NCI-H510A treated with DMSO at 0.1 percent for 48 hours (cell line): ENCODE measurements at regions not wholly inside any gene's neighbourhood (a gene's known extent, or its start where the extent isn't known, plus 50 kb on each side); places are given as distances from the start of the nearest gene placed in this dataset.
"Not testable (repeated sequence)": the region's sequence is repeated elsewhere in the genome, so short reads cannot be mapped to it uniquely, and the experiment has no call there.

Experiments used
- DNase-seq: peaks from one replicate; lab custom pipeline; 2025; lab: John Stamatoyannopoulos, UW

- no peak for DNase-seq
Observed at GRCh38 chrX:40373025-40373424, 207.7 kb upstream of the ATP6AP2 start.

GRCh38 chrX:40371376-40371775, 209.4 kb upstream of the ATP6AP2 start:
- DNase-seq = no peak

- no peak for DNase-seq
Observed at GRCh38 chrX:40368611-40369061, 212.1 kb upstream of the ATP6AP2 start.

- no peak for DNase-seq
Observed at GRCh38 chrX:40366661-40367060, 214.1 kb upstream of the ATP6AP2 start.

GRCh38 chrX:40362291-40362690, 218.5 kb upstream of the ATP6AP2 start:
- DNase-seq = not testable (repeated sequence)

GRCh38 chrX:40360557-40360956, 220.2 kb upstream of the ATP6AP2 start:
- no peak for DNase-seq

GRCh38 chrX:40359593-40359992, 221.2 kb upstream of the ATP6AP2 start:
- no peak for DNase-seq

GRCh38 chrX:40358994-40359393, 221.8 kb upstream of the ATP6AP2 start:
- no peak for DNase-seq

GRCh38 chrX:40349251-40349650, 231.5 kb upstream of the ATP6AP2 start:
- no peak for DNase-seq

- no peak for DNase-seq
Observed at GRCh38 chrX:40346379-40346778, 234.4 kb upstream of the ATP6AP2 start.

GRCh38 chrX:40343319-40343718, 237.5 kb upstream of the ATP6AP2 start:
- no peak for DNase-seq

- DNase-seq = no peak
Observed at GRCh38 chrX:40340116-40340515, 240.7 kb upstream of the ATP6AP2 start.

- no peak for DNase-seq
Observed at GRCh38 chrX:40333344-40333743, 235.6 kb upstream of the BCOR start.

GRCh38 chrX:40331762-40332161, 234.0 kb upstream of the BCOR start:
- DNase-seq = no peak

- no peak for DNase-seq
Observed at GRCh38 chrX:40331353-40331752, 233.6 kb upstream of the BCOR start.

- no peak for DNase-seq
Observed at GRCh38 chrX:40329616-40330015, 231.9 kb upstream of the BCOR start.

- DNase-seq = no peak
Observed at GRCh38 chrX:40327085-40327484, 229.3 kb upstream of the BCOR start.

- no peak for DNase-seq
Observed at GRCh38 chrX:40326186-40326965, 228.6 kb upstream of the BCOR start.

- DNase-seq = no peak
Observed at GRCh38 chrX:40325161-40325560, 227.4 kb upstream of the BCOR start.

- DNase-seq = no peak
Observed at GRCh38 chrX:40323977-40324376, 226.2 kb upstream of the BCOR start.

GRCh38 chrX:40320819-40321218, 223.1 kb upstream of the BCOR start:
- DNase-seq = no peak

GRCh38 chrX:40318801-40319200, 221.0 kb upstream of the BCOR start:
- no peak for DNase-seq

- DNase-seq = no peak
Observed at GRCh38 chrX:40318076-40318475, 220.3 kb upstream of the BCOR start.

- no peak for DNase-seq
Observed at GRCh38 chrX:40316502-40316901, 218.7 kb upstream of the BCOR start.
